Skeletal muscle tissue (tissue), 3 donors: ENCODE measurements at regions not wholly inside any gene's neighbourhood (a gene's known extent, or its start where the extent isn't known, plus 50 kb on each side); places are given as distances from the start of the nearest gene placed in this dataset.

Source experiments
- H3K27ac ChIP-seq: one replicate; pipeline ENCODE4 v1.7.0; 2013; ENCODE audit warnings: mild to moderate bottlenecking, low read depth, low read length, inconsistent platforms
- H3K27me3 ChIP-seq, 3 donors: one replicate each; pipeline ENCODE4 v1.7.0; 2013; ENCODE audit warnings: low read length in 3 of 3; ENCODE audit not compliant: control insufficient read depth in 3 of 3, insufficient read depth in 3 of 3
- H3K36me3 ChIP-seq, 3 donors: one replicate each; pipeline ENCODE4 v1.7.0; 2013; ENCODE audit warnings: low read length in 3 of 3; ENCODE audit not compliant: control insufficient read depth in 3 of 3, insufficient read depth in 3 of 3
- H3K4me1 ChIP-seq, 3 donors: one replicate each; pipeline ENCODE4 v1.7.0; 2013; ENCODE audit warnings: low read length in 3 of 3, mild to moderate bottlenecking in 3 of 3; ENCODE audit not compliant: control insufficient read depth in 3 of 3, insufficient read depth in 3 of 3
- H3K4me3 ChIP-seq, 3 donors: one replicate each; pipeline ENCODE4 v1.7.0; 2013; ENCODE audit warnings: low read length in 3 of 3
- H3K9ac ChIP-seq, 3 donors: one replicate each; pipeline ENCODE4 v1.7.0; 2013; ENCODE audit warnings: low read length in 3 of 3, mild to moderate bottlenecking in 3 of 3, moderate library complexity in 2 of 3, low read depth in 1 of 3
- H3K9me3 ChIP-seq, 3 donors: one replicate each; pipeline ENCODE4 v1.7.0; 2013; ENCODE audit warnings: low read length in 3 of 3; ENCODE audit not compliant: control insufficient read depth in 3 of 3
- donor health status: Osteomylitis.

- no peak overlapping the region for H3K27ac ChIP-seq
- H3K9me3 ChIP-seq, result no peaks in the 10 kb centered on the region
- H3K27me3 ChIP-seq, result no peaks in the 10 kb centered on the region
- no peak overlapping the region for H3K4me3 ChIP-seq
- H3K4me1 ChIP-seq, result no peaks in the 10 kb centered on the region
- no peaks in the 10 kb centered on the region for H3K36me3 ChIP-seq
- no peak overlapping the region for H3K9ac ChIP-seq
Measured at GRCh38 chr12:58306266-58307000, 365.1 kb downstream of the ATP23 start.

DNA sequence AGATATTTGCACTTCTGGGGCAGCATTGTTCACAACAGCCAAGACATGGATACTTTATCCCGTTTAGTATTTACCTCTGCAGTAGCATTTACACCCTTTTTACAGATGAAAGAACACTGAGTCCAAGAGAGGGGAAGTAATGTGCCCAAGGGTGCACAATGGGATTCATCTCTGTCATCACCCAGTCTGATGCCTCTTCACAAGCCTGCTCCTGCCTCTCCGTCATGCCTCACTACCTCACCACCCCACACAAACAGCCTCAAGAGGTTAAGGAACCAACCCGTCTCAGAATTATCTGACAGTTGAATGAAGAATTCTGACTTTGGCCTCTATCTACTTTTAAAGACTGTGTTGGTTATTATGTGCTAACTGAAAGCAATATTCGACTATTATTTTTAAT is 368.4 kb downstream of the ATP23 start:
- H3K27me3 ChIP-seq, result no peaks in the 10 kb centered on the region
- no peaks in the 10 kb centered on the region for H3K9me3 ChIP-seq
- no peaks in the 10 kb centered on the region for H3K4me1 ChIP-seq
- no peaks in the 10 kb centered on the region for H3K36me3 ChIP-seq
- H3K4me3 ChIP-seq, result no peak overlapping the region
- H3K9ac ChIP-seq, result no peak overlapping the region
- no peak overlapping the region for H3K27ac ChIP-seq

DNA sequence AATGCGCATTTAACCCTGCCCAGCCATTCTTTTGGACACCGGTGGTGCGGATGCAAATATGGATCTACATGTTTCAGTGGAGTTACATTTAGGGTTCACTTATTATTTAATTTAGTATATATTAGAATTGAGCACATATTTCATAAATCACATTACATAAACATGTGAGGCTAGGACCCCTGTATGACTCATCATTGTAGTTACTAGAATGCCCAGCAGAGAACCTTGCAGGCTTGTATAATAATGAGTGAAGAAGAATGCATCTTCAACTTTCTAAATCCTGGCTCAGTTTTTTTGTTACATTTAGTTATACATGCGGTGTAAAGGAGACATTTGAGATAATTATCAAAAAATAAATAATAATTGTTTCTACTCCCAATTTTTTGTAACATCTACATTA is 369.0 kb downstream of the ATP23 start:
- no peaks in the 10 kb centered on the region for H3K36me3 ChIP-seq
- no peak overlapping the region for H3K4me3 ChIP-seq
- no peak overlapping the region for H3K9ac ChIP-seq
- no peak overlapping the region for H3K27ac ChIP-seq
- no peaks in the 10 kb centered on the region for H3K9me3 ChIP-seq
- no peaks in the 10 kb centered on the region for H3K4me1 ChIP-seq
- H3K27me3 ChIP-seq, result no peaks in the 10 kb centered on the region

DNA sequence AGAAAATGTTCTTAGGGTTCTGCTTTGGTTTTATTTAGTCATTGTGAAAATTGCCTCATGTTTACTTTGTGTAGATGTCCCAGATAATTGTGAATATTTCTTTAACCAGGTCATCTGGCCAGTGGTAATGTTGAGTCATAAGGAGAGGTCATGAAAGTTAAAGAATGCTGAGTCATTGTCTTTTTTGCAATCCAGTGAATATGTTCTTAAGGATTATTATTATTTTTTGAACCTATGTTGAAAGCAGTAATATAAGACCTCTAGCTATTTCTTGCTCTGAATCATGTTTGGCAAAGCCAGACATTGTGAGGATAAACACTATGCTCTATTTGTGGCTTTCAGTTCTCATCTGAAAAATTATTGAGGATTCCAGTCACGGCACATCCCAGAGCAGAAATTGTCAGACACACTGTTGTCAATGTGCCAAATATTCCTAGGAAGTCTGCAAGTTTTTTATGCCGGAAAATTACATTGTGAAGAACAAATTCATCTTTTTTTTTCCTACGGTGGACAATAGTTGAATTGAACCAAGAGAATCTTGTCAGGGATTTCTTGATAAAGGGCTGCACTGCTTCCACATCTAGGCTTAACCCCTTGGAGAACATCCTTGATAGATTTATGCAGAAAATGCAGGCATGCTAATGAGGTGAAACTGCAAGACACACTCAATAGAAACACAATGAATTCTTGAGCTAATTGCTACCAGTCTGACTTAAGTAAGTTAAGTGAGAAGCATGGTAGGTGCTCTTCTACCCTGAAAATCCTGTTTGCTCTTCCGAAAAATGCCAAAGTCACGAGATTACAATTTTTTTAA is 369.6 kb downstream of the ATP23 start:
- Histone ChIP-seq H3K4me1 (no peaks in the 10 kb centered on the region), H3K9ac (no peak overlapping the region), H3K27ac (peak overlapping the region; percentile 1), H3K9me3 (no peaks in the 10 kb centered on the region), H3K36me3 (no peaks in the 10 kb centered on the region), H3K4me3 (no peak overlapping the region), H3K27me3 (no peaks in the 10 kb centered on the region)

- Histone ChIP-seq H3K27ac (no peak overlapping the region), H3K27me3 (no peaks in the 10 kb centered on the region), H3K4me3 (no peak overlapping the region), H3K9ac (no peak overlapping the region), H3K4me1 (no peaks in the 10 kb centered on the region), H3K36me3 (no peaks in the 10 kb centered on the region), H3K9me3 (no peaks in the 10 kb centered on the region)
Measured at GRCh38 chr12:58313091-58313855, 371.9 kb downstream of the ATP23 start.

DNA sequence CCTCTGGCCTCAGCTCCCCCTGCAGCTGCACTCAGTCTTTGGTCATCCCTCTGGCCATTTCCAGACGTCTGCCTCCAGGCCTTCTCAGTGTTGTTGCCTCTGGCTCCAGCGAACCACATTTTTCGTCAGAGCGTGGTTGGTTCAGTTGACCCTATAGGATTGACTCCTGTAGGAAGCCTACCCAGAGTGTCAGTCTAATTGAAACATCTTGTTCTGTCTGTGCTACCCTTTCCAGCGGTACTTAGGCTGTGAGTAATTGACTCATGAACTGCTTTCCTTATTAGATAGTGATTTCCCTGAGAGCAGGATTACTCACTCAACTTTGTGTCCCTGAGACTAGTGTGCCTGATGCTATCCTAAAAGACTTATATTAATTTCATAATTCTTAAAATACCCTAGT is 373.2 kb downstream of the ATP23 start:
- H3K9ac ChIP-seq, result no peak overlapping the region
- H3K36me3 ChIP-seq, result no peaks in the 10 kb centered on the region

GRCh38 chr12:58316926-58317325 is 375.6 kb downstream of the ATP23 start:
- no peaks in the 10 kb centered on the region for H3K27me3 ChIP-seq
- H3K36me3 ChIP-seq, result no peaks in the 10 kb centered on the region
- H3K4me3 ChIP-seq, result no peak overlapping the region

More for the DNA sequence above, 373.2 kb downstream of the ATP23 start:
- no peak overlapping the region for H3K4me3 ChIP-seq
- H3K27me3 ChIP-seq, result no peaks in the 10 kb centered on the region
- no peak overlapping the region for H3K27ac ChIP-seq
- no peaks in the 10 kb centered on the region for H3K4me1 ChIP-seq
- H3K9me3 ChIP-seq, result no peaks in the 10 kb centered on the region

GRCh38 chr12:58321414-58321813 is 380.0 kb downstream of the ATP23 start:
- Histone ChIP-seq H3K4me1 (no peaks in the 10 kb centered on the region), H3K36me3 (no peaks in the 10 kb centered on the region)

More at GRCh38 chr12:58316926-58317325, 375.6 kb downstream of the ATP23 start:
- Histone ChIP-seq H3K27ac (no peak overlapping the region), H3K4me1 (no peaks in the 10 kb centered on the region), H3K9me3 (no peaks in the 10 kb centered on the region), H3K9ac (no peak overlapping the region)

DNA sequence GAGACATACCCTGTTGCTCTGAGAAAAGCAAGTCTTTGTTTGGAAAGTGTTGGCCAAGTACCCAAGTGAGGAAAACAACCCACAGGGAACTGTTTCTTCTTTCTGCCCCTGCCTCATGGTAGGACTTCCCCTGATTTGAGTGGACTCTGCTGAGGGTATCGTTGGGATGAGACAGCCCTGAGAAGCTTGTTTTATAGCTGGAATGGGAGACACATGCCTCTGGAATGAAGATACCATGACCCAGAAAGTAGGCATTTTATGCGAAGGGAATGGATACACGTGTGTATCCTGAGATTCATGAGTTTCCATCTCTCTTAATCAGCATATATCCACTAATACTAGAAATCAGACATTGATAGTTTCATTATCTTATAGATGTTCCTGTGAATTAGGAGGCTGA is 382.3 kb downstream of the ATP23 start:
- no peaks in the 10 kb centered on the region for H3K4me1 ChIP-seq
- H3K4me3 ChIP-seq, result no peak overlapping the region
- H3K27ac ChIP-seq, result no peak overlapping the region
- H3K9ac ChIP-seq, result no peak overlapping the region
- H3K9me3 ChIP-seq, result no peaks in the 10 kb centered on the region
- no peaks in the 10 kb centered on the region for H3K36me3 ChIP-seq
- H3K27me3 ChIP-seq, result no peaks in the 10 kb centered on the region

More at GRCh38 chr12:58321414-58321813, 380.0 kb downstream of the ATP23 start:
- H3K4me3 ChIP-seq, result no peak overlapping the region
- no peak overlapping the region for H3K27ac ChIP-seq
- H3K27me3 ChIP-seq, result no peaks in the 10 kb centered on the region
- no peaks in the 10 kb centered on the region for H3K9me3 ChIP-seq
- no peak overlapping the region for H3K9ac ChIP-seq

- Histone ChIP-seq H3K4me3 (no peak overlapping the region), H3K9me3 (no peaks in the 10 kb centered on the region), H3K9ac (no peak overlapping the region), H3K4me1 (no peaks in the 10 kb centered on the region), H3K27me3 (no peaks in the 10 kb centered on the region), H3K27ac (no peak overlapping the region), H3K36me3 (no peaks in the 10 kb centered on the region)
Measured at GRCh38 chr12:58325561-58325960, 384.2 kb downstream of the ATP23 start.
